ENCODE measurements at regions not wholly inside any gene's neighbourhood (a gene's known extent, or its start where the extent isn't known, plus 50 kb on each side); places are given as distances from the start of the nearest gene placed in this dataset.

DNA sequence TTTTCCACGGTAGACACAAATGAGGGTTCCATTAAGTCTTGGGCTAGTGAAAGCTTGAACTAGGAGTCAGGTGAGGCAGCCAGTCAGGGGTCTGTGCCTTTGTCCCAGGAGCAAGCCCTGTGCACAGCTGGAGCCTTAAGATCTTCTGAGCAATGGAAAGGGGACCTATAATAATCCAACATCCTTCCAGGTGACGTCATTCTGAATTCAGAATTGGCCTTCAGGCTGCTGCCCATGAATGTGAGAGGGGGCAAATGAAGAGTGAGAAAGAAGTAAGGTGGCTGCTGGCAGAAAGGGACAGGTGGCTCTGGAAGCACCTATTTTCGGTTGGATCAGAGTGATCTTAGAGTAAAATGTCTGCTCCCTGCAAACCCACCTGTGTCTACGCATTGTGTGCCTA lies 488.1 kb upstream of the CDH5 start:
- Histone ChIP-seq H3K9me3 (no peaks in the 10 kb centered on the region), H3K27ac (no peak overlapping the region), H3K27me3 (no peaks in the 10 kb centered on the region), H3K4me3 (no peak overlapping the region), H3K36me3 (no peaks in the 10 kb centered on the region), H3K4me1 (no peaks in the 10 kb centered on the region)
- TF ChIP-seq POLR2A (IDR thresholded peaks at IDR 0.05): no peak
- TF ChIP-seq, protein P1, sequence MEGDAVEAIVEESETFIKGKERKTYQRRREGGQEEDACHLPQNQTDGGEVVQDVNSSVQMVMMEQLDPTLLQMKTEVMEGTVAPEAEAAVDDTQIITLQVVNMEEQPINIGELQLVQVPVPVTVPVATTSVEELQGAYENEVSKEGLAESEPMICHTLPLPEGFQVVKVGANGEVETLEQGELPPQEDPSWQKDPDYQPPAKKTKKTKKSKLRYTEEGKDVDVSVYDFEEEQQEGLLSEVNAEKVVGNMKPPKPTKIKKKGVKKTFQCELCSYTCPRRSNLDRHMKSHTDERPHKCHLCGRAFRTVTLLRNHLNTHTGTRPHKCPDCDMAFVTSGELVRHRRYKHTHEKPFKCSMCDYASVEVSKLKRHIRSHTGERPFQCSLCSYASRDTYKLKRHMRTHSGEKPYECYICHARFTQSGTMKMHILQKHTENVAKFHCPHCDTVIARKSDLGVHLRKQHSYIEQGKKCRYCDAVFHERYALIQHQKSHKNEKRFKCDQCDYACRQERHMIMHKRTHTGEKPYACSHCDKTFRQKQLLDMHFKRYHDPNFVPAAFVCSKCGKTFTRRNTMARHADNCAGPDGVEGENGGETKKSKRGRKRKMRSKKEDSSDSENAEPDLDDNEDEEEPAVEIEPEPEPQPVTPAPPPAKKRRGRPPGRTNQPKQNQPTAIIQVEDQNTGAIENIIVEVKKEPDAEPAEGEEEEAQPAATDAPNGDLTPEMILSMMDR (IDR thresholded peaks at IDR 0.05): no peak
- TF ChIP-seq POLR2AphosphoS5 (IDR thresholded peaks at IDR 0.05): no peak
- DNase-seq (ENCODE audit: low spot score in 2 of 2): no peak
- intact Hi-C loops (cut with DNase I; ENCODE audit: low total_unique reads): loop anchor here (5.0 kb wide), 1 partner anchor 1191 kb away; no protein-coding TSS in a partner anchor

GRCh38 chr16:65876624-65877023 lies 489.9 kb upstream of the CDH5 start:
- Histone ChIP-seq H3K27ac (no peak overlapping the region), H3K4me1 (no peaks in the 10 kb centered on the region), H3K36me3 (no peaks in the 10 kb centered on the region), H3K27me3 (no peaks in the 10 kb centered on the region), H3K9me3 (no peaks in the 10 kb centered on the region), H3K4me3 (no peak overlapping the region)
- DNase-seq (ENCODE audit: low spot score in 2 of 2): no peak
- intact Hi-C loops (cut with DNase I; ENCODE audit: low total_unique reads): loop anchor here (5.0 kb wide), 1 partner anchor 1189 kb away; no protein-coding TSS in a partner anchor
- no peak for TF ChIP-seq POLR2A (IDR thresholded peaks at IDR 0.05)
- TF ChIP-seq, protein P1 (IDR thresholded peaks at IDR 0.05): no peak
- TF ChIP-seq POLR2AphosphoS5 (IDR thresholded peaks at IDR 0.05): no peak

DNA sequence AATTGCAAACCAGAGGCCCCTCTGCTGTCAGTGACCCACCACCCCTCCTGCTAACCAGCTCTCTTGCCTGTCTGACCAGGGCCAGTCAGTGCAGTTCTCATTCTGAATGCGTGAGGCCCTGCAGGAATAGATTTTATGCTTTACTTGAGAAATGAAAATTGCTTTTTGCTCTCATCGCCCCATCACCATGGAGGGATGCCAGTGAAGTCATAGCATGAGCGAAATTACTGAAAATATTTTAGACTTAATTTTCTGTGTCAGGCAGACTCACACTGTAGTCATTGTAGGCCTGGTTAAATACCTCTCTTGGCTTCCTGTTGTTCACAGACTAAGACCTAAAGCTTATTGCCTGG lies 490.5 kb upstream of the CDH5 start:
- Histone ChIP-seq H3K4me3 (no peak overlapping the region), H3K9me3 (no peaks in the 10 kb centered on the region), H3K27me3 (no peaks in the 10 kb centered on the region), H3K4me1 (no peaks in the 10 kb centered on the region), H3K27ac (no peak overlapping the region), H3K36me3 (no peaks in the 10 kb centered on the region)
- intact Hi-C loops (cut with DNase I; ENCODE audit: low total_unique reads): loop anchor here (5.0 kb wide), 1 partner anchor 1189 kb away; no protein-coding TSS in a partner anchor
- no peak for DNase-seq (ENCODE audit: low spot score in 2 of 2)
- TF ChIP-seq POLR2A (IDR thresholded peaks at IDR 0.05) (no peak), POLR2AphosphoS5 (IDR thresholded peaks at IDR 0.05) (no peak)
- TF ChIP-seq, protein P1 (IDR thresholded peaks at IDR 0.05): no peak

GRCh38 chr16:65875381-65876055 lies 491.0 kb upstream of the CDH5 start:
- DNase-seq (ENCODE audit: low spot score in 2 of 2): no peak
- no peak overlapping the region for H3K27ac ChIP-seq
- no peaks in the 10 kb centered on the region for H3K36me3 ChIP-seq
- no peak overlapping the region for H3K4me3 ChIP-seq
- no peaks in the 10 kb centered on the region for H3K27me3 ChIP-seq
- no peaks in the 10 kb centered on the region for H3K9me3 ChIP-seq
- H3K4me1 ChIP-seq: no peaks in the 10 kb centered on the region
- intact Hi-C loops (cut with DNase I; ENCODE audit: low total_unique reads): loop anchor here (5.0 kb wide), 1 partner anchor 1188 kb away; no protein-coding TSS in a partner anchor
- no peak for TF ChIP-seq POLR2A (IDR thresholded peaks at IDR 0.05)

- TF ChIP-seq, protein P1 (IDR thresholded peaks at IDR 0.05): no peak
- TF ChIP-seq POLR2A (IDR thresholded peaks at IDR 0.05): no peak
- TF ChIP-seq POLR2AphosphoS5 (IDR thresholded peaks at IDR 0.05): no peak
- DNase-seq (ENCODE audit: low spot score in 2 of 2): no peak
- H3K36me3 ChIP-seq: no peaks in the 10 kb centered on the region
- no peaks in the 10 kb centered on the region for H3K27me3 ChIP-seq
- H3K27ac ChIP-seq: no peak overlapping the region
- intact Hi-C loops (cut with DNase I; ENCODE audit: low total_unique reads): loop anchor here (2.0 kb wide), 1 partner anchor 56 kb away; no protein-coding TSS in a partner anchor
- peaks cover 4 to 5% of the 10 kb centered on the region in 2 donors for H3K9me3 ChIP-seq
- no peak overlapping the region for H3K4me3 ChIP-seq
- H3K4me1 ChIP-seq: no peaks in the 10 kb centered on the region
Measured at GRCh38 chr16:65869261-65869660, 497.2 kb upstream of the CDH5 start.

Measured in breast epithelium (tissue), 4 donors.